Ascending aorta (tissue), 2 donors: ENCODE measurements at regions not wholly inside any gene's neighbourhood (a gene's known extent, or its start where the extent isn't known, plus 50 kb on each side); places are given as distances from the start of the nearest gene placed in this dataset.
A peak's percentile ranks its signal among the peaks of the same experiment; 100 is the strongest.
"Not testable (repeated sequence)": the region's sequence is repeated elsewhere in the genome, so short reads cannot be mapped to it uniquely, and the experiment has no call there.

Source experiments
- DNase-seq, 2 donors: peaks; one replicate each; pipeline ENCODE4 v3.0.0-alpha.2; 2019; ENCODE audit warnings: low spot score in 2 of 2
- H3K27ac ChIP-seq, 2 donors: fragments of 200-600 bp; sonication (generic); one replicate each; pipeline ENCODE4 v1.5.1; 2016 to 2017; ENCODE audit warnings: mild to moderate bottlenecking in 1 of 2
- H3K27me3 ChIP-seq: fragments of 200-600 bp; sonication (generic); one replicate; pipeline ENCODE4 v1.5.1; 2017
- H3K36me3 ChIP-seq, 2 donors: fragments of 200-600 bp; sonication (generic); one replicate each; pipeline ENCODE4 v1.5.1; 2016
- H3K4me1 ChIP-seq, 2 donors: fragments of 200-600 bp; sonication (generic); one replicate each; pipeline ENCODE4 v1.5.1; 2016 to 2017; ENCODE audit warnings: mild to moderate bottlenecking in 1 of 2
- H3K4me3 ChIP-seq, 2 donors: fragments of 200-600 bp; sonication (generic); one replicate each; pipeline ENCODE4 v1.5.1; 2016 to 2017; ENCODE audit warnings: mild to moderate bottlenecking in 1 of 2
- H3K9me3 ChIP-seq, 2 donors: fragments of 200-600 bp; sonication (generic); one replicate each; pipeline ENCODE4 v1.5.1; 2016
- CTCF ChIP-seq, 3 experiments: fragments of 200-600 bp in 2 of 3; fragments of 450-650 bp in 1 of 3; sonication (generic) in 2 of 3; IDR thresholded peaks; one replicate each; pipeline ENCODE4 v1.5.1; 2016 to 2019; ENCODE audit warnings: antibody characterized with exemption in 3 of 3, mild to moderate bottlenecking in 1 of 3, moderate library complexity in 1 of 3
- intact Hi-C: fragments of 100-400 bp; cut with DNase I; formaldehyde crosslinking; loops from one replicate; pipeline ENCODE4 v1.15.1; 2023

- TF ChIP-seq CTCF (IDR thresholded peaks at IDR 0.05) = no peak
- H3K4me3 ChIP-seq = no peak overlapping the region
- no peaks in the 10 kb centered on the region for H3K36me3 ChIP-seq
- no peak overlapping the region for H3K27ac ChIP-seq
- DNase-seq = no peak
- peaks cover 0 to 21% of the 10 kb centered on the region in 2 donors for H3K4me1 ChIP-seq
- intact Hi-C loops = no loop called here
- H3K27me3 ChIP-seq = no peaks in the 10 kb centered on the region
- H3K9me3 ChIP-seq = no peaks in the 10 kb centered on the region
These were observed 84.7 kb upstream of the HTR4 start for GRCh38 chr5:148739023-148739422.

- no peak overlapping the region for H3K4me3 ChIP-seq
- no peak for TF ChIP-seq CTCF (IDR thresholded peaks at IDR 0.05)
- H3K27ac ChIP-seq = no peak overlapping the region
- no peaks in the 10 kb centered on the region for H3K36me3 ChIP-seq
- H3K27me3 ChIP-seq = no peaks in the 10 kb centered on the region
- H3K9me3 ChIP-seq = no peaks in the 10 kb centered on the region
- peaks cover 0 to 21% of the 10 kb centered on the region in 2 donors for H3K4me1 ChIP-seq
- intact Hi-C loops = no loop called here
- DNase-seq = no peak
These were observed 85.2 kb upstream of the HTR4 start for GRCh38 chr5:148739524-148739923.

- TF ChIP-seq CTCF (IDR thresholded peaks at IDR 0.05) = no peak
- H3K36me3 ChIP-seq = no peaks in the 10 kb centered on the region
- H3K27me3 ChIP-seq = no peaks in the 10 kb centered on the region
- H3K9me3 ChIP-seq = no peaks in the 10 kb centered on the region
- no peak for DNase-seq
- peaks cover 0 to 21% of the 10 kb centered on the region in 2 donors for H3K4me1 ChIP-seq
- intact Hi-C loops = no loop called here
- H3K27ac ChIP-seq = no peak overlapping the region
- H3K4me3 ChIP-seq = no peak overlapping the region
These were observed 85.9 kb upstream of the HTR4 start for GRCh38 chr5:148740079-148740858.

GRCh38 chr5:148740966-148741742, 85.3 kb upstream of the ADRB2 start:
- DNase-seq = no peak
- Histone ChIP-seq H3K9me3 (no peaks in the 10 kb centered on the region), H3K4me1 (peaks cover 0 to 18% of the 10 kb centered on the region in 2 donors), H3K27me3 (no peaks in the 10 kb centered on the region), H3K36me3 (no peaks in the 10 kb centered on the region), H3K4me3 (no peak overlapping the region), H3K27ac (no peak overlapping the region)
- intact Hi-C loops = loop anchor here (1.0 kb wide), 1 partner anchor 257 kb away; no protein-coding TSS in a partner anchor
- TF ChIP-seq CTCF (IDR thresholded peaks at IDR 0.05) = peak; percentile 70 to 77 (median 74)

- intact Hi-C loops = loop anchor here (1.0 kb wide), 1 partner anchor 257 kb away; no protein-coding TSS in a partner anchor
- DNase-seq, H3K27ac ChIP-seq, H3K27me3 ChIP-seq, H3K4me3 ChIP-seq, H3K36me3 ChIP-seq, H3K9me3 ChIP-seq: not testable (repeated sequence)
- peaks cover 0 to 12% of the 10 kb centered on the region in 2 donors for H3K4me1 ChIP-seq
These were observed 84.6 kb upstream of the ADRB2 start for GRCh38 chr5:148741766-148742165.

- intact Hi-C loops, H3K27ac ChIP-seq, DNase-seq, H3K9me3 ChIP-seq, H3K4me1 ChIP-seq, H3K36me3 ChIP-seq, H3K4me3 ChIP-seq, H3K27me3 ChIP-seq: not testable (repeated sequence)
These were observed 82.0 kb upstream of the ADRB2 start for GRCh38 chr5:148744380-148744779.
